Thyroid gland (tissue), 4 donors: ENCODE measurements at regions not wholly inside any gene's neighbourhood (a gene's known extent, or its start where the extent isn't known, plus 50 kb on each side); places are given as distances from the start of the nearest gene placed in this dataset.
"Not testable (repeated sequence)": the region's sequence is repeated elsewhere in the genome, so short reads cannot be mapped to it uniquely, and the experiment has no call there.

Source experiments
- DNase-seq, 2 donors: peaks; one replicate each; pipeline ENCODE4 v3.0.0-alpha.2; 2019
- H3K27ac ChIP-seq, 3 donors: fragments of 200-600 bp; sonication (generic); 1 replicate in 2 of 3; 2 replicates in 1 of 3; pipeline ENCODE4 v1.5.1; 2016 to 2019; ENCODE audit warnings: mild to moderate bottlenecking in 1 of 3, moderate library complexity in 1 of 3
- H3K27me3 ChIP-seq: fragments of 200-600 bp; sonication (generic); one replicate; pipeline ENCODE4 v1.5.1; 2019
- H3K36me3 ChIP-seq, 2 donors: fragments of 200-600 bp; sonication (generic); one replicate each; pipeline ENCODE4 v1.5.1; 2016 to 2019
- H3K4me1 ChIP-seq, 2 donors: fragments of 200-600 bp; sonication (generic); one replicate each; pipeline ENCODE4 v1.5.1; 2017 to 2019
- H3K4me3 ChIP-seq, 3 donors: fragments of 200-600 bp; sonication (generic); replicated peaks in 1 of 3; 1 replicate in 2 of 3; 2 replicates in 1 of 3; pipeline ENCODE4 v1.5.1; 2016; ENCODE audit warnings: mild to moderate bottlenecking in 1 of 3
- H3K9me3 ChIP-seq: fragments of 200-600 bp; sonication (generic); one replicate; pipeline ENCODE4 v1.5.1; 2017
- CTCF ChIP-seq, 6 experiments: fragments of 200-600 bp in 3 of 6; fragments of 450-650 bp in 3 of 6; sonication (generic) in 3 of 6; IDR thresholded peaks; one replicate each; pipeline ENCODE4 v1.5.1; 2016 to 2019; ENCODE audit warnings: antibody characterized with exemption in 6 of 6, mild to moderate bottlenecking in 2 of 6, inconsistent platforms in 1 of 6, moderate library complexity in 1 of 6
- POLR2A ChIP-seq, 2 donors: fragments of 450-650 bp; IDR thresholded peaks; one replicate each; pipeline ENCODE4 v1.6.1; 2017; ENCODE audit warnings: antibody characterized with exemption in 2 of 2, mild to moderate bottlenecking in 2 of 2, moderate library complexity in 1 of 2
- WGBS, 2 donors: methylation state at CpG; one replicate each; pipeline ENCODE4 v1.1.5; 2017; 5-methylcytosine and 5-hydroxymethylcytosine counted together
- intact Hi-C: fragments of 100-400 bp; cut with DNase I; formaldehyde crosslinking; loops from one replicate; pipeline ENCODE4 v1.15.1; 2023

GRCh38 chr7:131933751-131934289 is 377.4 kb upstream of the PODXL start:
- H3K4me3 ChIP-seq, result no peak overlapping the region
- no peak for TF ChIP-seq POLR2A (IDR thresholded peaks at IDR 0.05)
- no peaks in the 10 kb centered on the region for H3K36me3 ChIP-seq
- no peak overlapping the region for H3K27ac ChIP-seq
- WGBS, 2 donors, result 69 to 77% methylated on average over 6 of the region's 6 CpGs
- DNase-seq, result no peak
- H3K9me3 ChIP-seq, result no peaks in the 10 kb centered on the region
- H3K27me3 ChIP-seq, result no peaks in the 10 kb centered on the region
- intact Hi-C loops, result no loop called here
- H3K4me1 ChIP-seq, result no peaks in the 10 kb centered on the region

- intact Hi-C loops, H3K27ac ChIP-seq, H3K4me3 ChIP-seq, H3K27me3 ChIP-seq, DNase-seq, H3K4me1 ChIP-seq, H3K36me3 ChIP-seq, H3K9me3 ChIP-seq: not testable (repeated sequence)
- WGBS, 2 donors, result 92 to 96% methylated on average over 2 of the region's 2 CpGs
Measured at GRCh38 chr7:131933219-131933618, 376.8 kb upstream of the PODXL start.

GRCh38 chr7:131932271-131932670 is 375.8 kb upstream of the PODXL start:
- Histone ChIP-seq H3K27ac (no peak overlapping the region), H3K4me3 (no peak overlapping the region), H3K36me3 (no peaks in the 10 kb centered on the region), H3K4me1 (no peaks in the 10 kb centered on the region), H3K27me3 (no peaks in the 10 kb centered on the region), H3K9me3 (no peaks in the 10 kb centered on the region)
- no peak for DNase-seq
- intact Hi-C loops, result no loop called here
- WGBS, 2 donors, result 58 to 62% methylated on average over 5 of the region's 5 CpGs
- TF ChIP-seq CTCF (IDR thresholded peaks at IDR 0.05), result no peak

- Histone ChIP-seq H3K36me3 (no peaks in the 10 kb centered on the region), H3K9me3 (no peaks in the 10 kb centered on the region), H3K27ac (no peak overlapping the region), H3K27me3 (no peaks in the 10 kb centered on the region), H3K4me3 (no peak overlapping the region), H3K4me1 (no peaks in the 10 kb centered on the region)
- DNase-seq, result no peak
- WGBS, 2 donors, result 71 to 76% methylated on average over 5 of the region's 5 CpGs
- no peak for TF ChIP-seq CTCF (IDR thresholded peaks at IDR 0.05)
- TF ChIP-seq POLR2A (IDR thresholded peaks at IDR 0.05), result no peak
- intact Hi-C loops, result no loop called here
Measured at GRCh38 chr7:131931370-131931769, 374.9 kb upstream of the PODXL start.

- TF ChIP-seq CTCF (IDR thresholded peaks at IDR 0.05), result no peak
- no peak for TF ChIP-seq POLR2A (IDR thresholded peaks at IDR 0.05)
- DNase-seq, result no peak
- no peak overlapping the region for H3K4me3 ChIP-seq
- no peaks in the 10 kb centered on the region for H3K36me3 ChIP-seq
- intact Hi-C loops, result no loop called here
- no peak overlapping the region for H3K27ac ChIP-seq
- no peaks in the 10 kb centered on the region for H3K9me3 ChIP-seq
- no peaks in the 10 kb centered on the region for H3K27me3 ChIP-seq
- H3K4me1 ChIP-seq, result no peaks in the 10 kb centered on the region
Measured at GRCh38 chr7:131929632-131930031, 373.2 kb upstream of the PODXL start.

- DNase-seq, result no peak
- 72 to 78% methylated on average over 11 to 12 of the region's 12 CpGs for WGBS, 2 donors
- Histone ChIP-seq H3K27ac (no peak overlapping the region), H3K36me3 (no peaks in the 10 kb centered on the region), H3K4me1 (no peaks in the 10 kb centered on the region), H3K9me3 (no peaks in the 10 kb centered on the region), H3K4me3 (no peak overlapping the region), H3K27me3 (no peaks in the 10 kb centered on the region)
- intact Hi-C loops, result no loop called here
- TF ChIP-seq POLR2A (IDR thresholded peaks at IDR 0.05) (no peak), CTCF (IDR thresholded peaks at IDR 0.05) (no peak)
Measured at GRCh38 chr7:131927770-131928423, 371.5 kb upstream of the PODXL start.
